Neural crest cell (in vitro differentiated cells): ENCODE measurements at regions not wholly inside any gene's neighbourhood (a gene's known extent, or its start where the extent isn't known, plus 50 kb on each side); places are given as distances from the start of the nearest gene placed in this dataset.

Source experiments
- DNase-seq: peaks from one replicate; pipeline ENCODE4 v3.0.0; 2021; ENCODE audit warnings: low read depth, mixed read lengths, low spot score
- H3K27ac Mint-ChIP-seq: one replicate; pipeline ENCODE4 v1.8.0; 2021; ENCODE audit warnings: mild to moderate bottlenecking, mixed read lengths; ENCODE audit not compliant: unreplicated experiment
- H3K27me3 Mint-ChIP-seq: 2 replicates; pipeline ENCODE4 v1.8.0; 2021; ENCODE audit warnings: low read depth, mild to moderate bottlenecking, mixed read lengths
- H3K36me3 Mint-ChIP-seq: 2 replicates; pipeline ENCODE4 v1.8.0; 2021; ENCODE audit warnings: low read depth, mild to moderate bottlenecking, mixed read lengths
- H3K4me1 Mint-ChIP-seq: 2 replicates; pipeline ENCODE4 v1.8.0; 2021; ENCODE audit warnings: mixed read lengths
- H3K4me3 Mint-ChIP-seq: one replicate; pipeline ENCODE4 v1.8.0; 2021; ENCODE audit warnings: mild to moderate bottlenecking, mixed read lengths
- H3K9me3 Mint-ChIP-seq: 2 replicates; pipeline ENCODE4 v1.8.0; 2021; ENCODE audit warnings: mixed read lengths
- TF ChIP-seq, protein P1 (sequence below): fragments of 200-600 bp; sonication (generic); conservative IDR thresholded peaks from 2 replicates; pipeline ENCODE4 v1.5.0; 2021; ENCODE audit warnings: antibody characterized with exemption, mild to moderate bottlenecking

- Mint-ChIP-seq H3K4me3 (no peak overlapping the region), H3K36me3 (peaks cover 5% of the 10 kb centered on the region), H3K9me3 (peaks cover 14% of the 10 kb centered on the region), H3K27me3 (no peaks in the 10 kb centered on the region), H3K4me1 (peaks cover 19% of the 10 kb centered on the region), H3K27ac (no peak overlapping the region)
- DNase-seq = no peak
- TF ChIP-seq, protein P1, sequence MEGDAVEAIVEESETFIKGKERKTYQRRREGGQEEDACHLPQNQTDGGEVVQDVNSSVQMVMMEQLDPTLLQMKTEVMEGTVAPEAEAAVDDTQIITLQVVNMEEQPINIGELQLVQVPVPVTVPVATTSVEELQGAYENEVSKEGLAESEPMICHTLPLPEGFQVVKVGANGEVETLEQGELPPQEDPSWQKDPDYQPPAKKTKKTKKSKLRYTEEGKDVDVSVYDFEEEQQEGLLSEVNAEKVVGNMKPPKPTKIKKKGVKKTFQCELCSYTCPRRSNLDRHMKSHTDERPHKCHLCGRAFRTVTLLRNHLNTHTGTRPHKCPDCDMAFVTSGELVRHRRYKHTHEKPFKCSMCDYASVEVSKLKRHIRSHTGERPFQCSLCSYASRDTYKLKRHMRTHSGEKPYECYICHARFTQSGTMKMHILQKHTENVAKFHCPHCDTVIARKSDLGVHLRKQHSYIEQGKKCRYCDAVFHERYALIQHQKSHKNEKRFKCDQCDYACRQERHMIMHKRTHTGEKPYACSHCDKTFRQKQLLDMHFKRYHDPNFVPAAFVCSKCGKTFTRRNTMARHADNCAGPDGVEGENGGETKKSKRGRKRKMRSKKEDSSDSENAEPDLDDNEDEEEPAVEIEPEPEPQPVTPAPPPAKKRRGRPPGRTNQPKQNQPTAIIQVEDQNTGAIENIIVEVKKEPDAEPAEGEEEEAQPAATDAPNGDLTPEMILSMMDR = no peak
Measured at GRCh38 chr13:74444864-74445479, 310.8 kb upstream of the KLF12 start.

DNA sequence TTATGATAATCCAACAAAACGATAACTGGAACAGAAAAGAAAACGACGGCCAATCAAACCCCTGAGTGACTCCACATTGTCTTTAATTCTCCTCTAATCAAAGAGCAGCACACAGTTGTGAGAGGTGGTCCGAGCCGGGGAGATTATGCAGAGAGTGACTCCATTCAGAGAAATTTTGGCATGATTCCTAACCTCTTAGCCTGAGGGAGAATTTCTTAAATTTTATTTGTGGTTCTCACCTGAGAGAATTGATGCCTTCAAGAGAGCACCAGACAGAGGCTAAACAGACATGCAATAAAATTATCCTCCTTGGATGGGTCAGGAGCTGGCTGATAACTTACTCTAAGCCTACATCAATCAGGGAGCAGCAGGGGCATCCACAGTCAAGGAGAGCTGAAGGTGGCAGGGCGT is 310.0 kb upstream of the KLF12 start:
- peaks cover 5% of the 10 kb centered on the region for H3K36me3 Mint-ChIP-seq
- H3K27me3 Mint-ChIP-seq = no peaks in the 10 kb centered on the region
- DNase-seq = no peak
- no peak overlapping the region for H3K27ac Mint-ChIP-seq
- H3K4me1 Mint-ChIP-seq = peaks cover 16% of the 10 kb centered on the region
- TF ChIP-seq, protein P1 = no peak
- H3K4me3 Mint-ChIP-seq = no peak overlapping the region
- H3K9me3 Mint-ChIP-seq = peaks cover 14% of the 10 kb centered on the region

DNA sequence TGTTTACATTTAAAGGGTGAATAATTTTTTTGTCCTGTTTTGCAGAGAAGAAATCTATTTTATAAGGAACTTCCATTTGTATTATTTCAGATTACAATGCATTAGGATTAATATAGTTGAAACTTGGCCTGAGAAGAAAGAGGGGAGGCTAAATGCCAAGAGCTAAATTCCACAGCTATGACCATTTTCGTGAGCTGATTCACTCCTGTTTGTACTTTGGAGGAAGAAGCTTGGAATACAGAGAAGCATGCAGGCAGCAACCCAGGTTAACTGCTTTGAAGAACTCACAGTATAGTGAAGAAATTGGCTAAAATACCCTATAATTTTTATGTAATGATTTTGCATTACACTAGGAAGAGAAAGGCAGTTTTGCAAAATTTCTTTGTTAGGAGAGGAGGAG is 309.4 kb upstream of the KLF12 start:
- Mint-ChIP-seq H3K27ac (no peak overlapping the region), H3K4me3 (no peak overlapping the region)

GRCh38 chr13:74442751-74443150 is 308.5 kb upstream of the KLF12 start:
- no peak for DNase-seq
- Mint-ChIP-seq H3K4me3 (no peak overlapping the region), H3K27ac (no peak overlapping the region), H3K27me3 (no peaks in the 10 kb centered on the region), H3K4me1 (peaks cover 20% of the 10 kb centered on the region), H3K36me3 (peaks cover 5% of the 10 kb centered on the region), H3K9me3 (peaks cover 9% of the 10 kb centered on the region)
- TF ChIP-seq, protein P1 = no peak

More for the DNA sequence above, 309.4 kb upstream of the KLF12 start:
- no peak for DNase-seq
- H3K9me3 Mint-ChIP-seq = peaks cover 13% of the 10 kb centered on the region
- peaks cover 20% of the 10 kb centered on the region for H3K4me1 Mint-ChIP-seq
- TF ChIP-seq, protein P1 = no peak
- peaks cover 5% of the 10 kb centered on the region for H3K36me3 Mint-ChIP-seq
- no peaks in the 10 kb centered on the region for H3K27me3 Mint-ChIP-seq

- Mint-ChIP-seq H3K27me3 (no peaks in the 10 kb centered on the region), H3K4me1 (peaks cover 12% of the 10 kb centered on the region), H3K27ac (no peak overlapping the region), H3K9me3 (peaks cover 9% of the 10 kb centered on the region), H3K36me3 (peaks cover 5% of the 10 kb centered on the region), H3K4me3 (no peak overlapping the region)
- TF ChIP-seq, protein P1 = no peak
- DNase-seq = no peak
Measured at GRCh38 chr13:74438901-74439300, 304.7 kb upstream of the KLF12 start.
